ENCODE measurements at regions not wholly inside any gene's neighbourhood (a gene's known extent, or its start where the extent isn't known, plus 50 kb on each side); places are given as distances from the start of the nearest gene placed in this dataset.

DNA sequence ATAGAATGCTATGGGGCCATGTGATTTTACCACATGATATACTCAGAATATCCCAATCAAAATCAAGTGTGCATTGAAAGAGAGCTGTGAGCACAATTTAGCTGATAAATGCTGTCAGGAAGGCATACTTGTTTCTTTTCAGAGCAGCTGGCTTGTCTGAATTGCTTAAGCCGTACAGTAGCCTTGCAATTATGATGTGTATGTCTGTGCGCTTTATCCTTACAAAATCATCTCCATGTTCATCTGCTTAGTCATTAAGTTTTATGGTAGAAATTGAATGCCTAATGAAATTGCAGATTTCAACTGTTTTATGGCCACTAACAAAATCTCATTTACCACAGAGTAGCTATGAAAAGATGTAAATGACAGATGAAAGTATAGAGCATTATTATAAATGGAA is 346.0 kb upstream of the DLGAP1 start:
- TF ChIP-seq SMC3 (conservative IDR thresholded peaks at IDR 0.05; ENCODE audit: poor library complexity) (no peak), POLR2AphosphoS5 (IDR thresholded peaks at IDR 0.05) (no peak)
- Histone ChIP-seq H3K4me3 (ENCODE audit: low read length) (no peak overlapping the region), H3K27ac (ENCODE audit: low read length) (no peak overlapping the region), H3K9me3 (ENCODE audit: low read length) (no peaks in the 10 kb centered on the region), H3K27me3 (ENCODE audit: insufficient read depth, low read depth, low read length) (no peaks in the 10 kb centered on the region), H3K4me2 (ENCODE audit: low read length) (no peak overlapping the region), H2AFZ (ENCODE audit: low read depth, low read length) (no peak overlapping the region), H3F3A (ENCODE audit: insufficient read depth, low read length, poor library complexity, severe bottlenecking) (no peaks in the 10 kb centered on the region), H3K9ac (ENCODE audit: low read length) (no peak overlapping the region), H3K36me3 (ENCODE audit: insufficient read depth, low read length) (no peaks in the 10 kb centered on the region), H4K20me1 (ENCODE audit: insufficient read depth) (no peaks in the 10 kb centered on the region), H3K79me2 (replicated peaks; ENCODE audit: insufficient read depth, low read length) (no peaks in the 10 kb centered on the region), H3K9me2 (ENCODE audit: insufficient read depth, low read length) (no peaks in the 10 kb centered on the region)

DNA sequence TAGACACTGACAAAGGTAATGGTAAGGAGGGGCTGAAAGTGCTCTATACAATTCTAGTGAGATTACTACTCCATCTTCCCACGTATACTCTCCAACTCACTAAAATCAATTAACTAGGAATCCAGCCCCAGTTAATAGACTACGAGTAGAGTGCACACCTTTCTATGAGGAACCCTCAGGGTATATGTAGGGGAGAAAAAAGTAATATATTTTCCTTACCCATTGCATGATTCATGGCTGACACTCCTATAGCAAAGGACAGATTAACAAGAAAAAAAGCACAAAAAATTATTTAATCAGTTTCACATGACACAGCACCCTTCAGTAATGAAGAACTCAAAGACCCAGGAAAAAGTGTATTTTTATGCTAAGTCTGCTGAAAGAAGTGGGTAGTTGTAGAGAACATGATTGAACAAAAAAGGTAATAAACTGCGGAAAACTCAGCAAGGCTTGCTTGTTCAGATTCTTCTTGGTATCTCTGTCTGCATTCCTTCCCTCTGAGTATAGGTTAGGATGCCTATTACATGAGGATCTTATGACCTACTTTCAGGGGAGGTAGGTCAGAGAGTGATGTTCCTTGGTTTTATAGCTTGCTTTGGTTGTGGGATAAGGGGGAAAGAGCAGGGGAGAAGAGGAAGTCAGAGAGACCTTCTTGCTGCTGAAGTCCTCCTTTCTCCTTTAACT is 342.0 kb upstream of the DLGAP1 start:
- Histone ChIP-seq H4K20me1 (ENCODE audit: insufficient read depth) (no peaks in the 10 kb centered on the region), H3F3A (ENCODE audit: insufficient read depth, low read length, poor library complexity, severe bottlenecking) (no peaks in the 10 kb centered on the region), H3K79me2 (replicated peaks; ENCODE audit: insufficient read depth, low read length) (no peaks in the 10 kb centered on the region), H3K9me2 (ENCODE audit: insufficient read depth, low read length) (no peaks in the 10 kb centered on the region), H3K9ac (ENCODE audit: low read length) (no peak overlapping the region), H3K36me3 (ENCODE audit: insufficient read depth, low read length) (no peaks in the 10 kb centered on the region), H3K4me3 (ENCODE audit: low read length) (no peak overlapping the region), H2AFZ (ENCODE audit: low read depth, low read length) (no peak overlapping the region), H3K27me3 (ENCODE audit: insufficient read depth, low read depth, low read length) (no peaks in the 10 kb centered on the region), H3K27ac (ENCODE audit: low read length) (no peak overlapping the region), H3K4me2 (ENCODE audit: low read length) (no peak overlapping the region), H3K9me3 (ENCODE audit: low read length) (no peaks in the 10 kb centered on the region)
- no peak for TF ChIP-seq MXI1 (conservative IDR thresholded peaks at IDR 0.05; ENCODE audit: poor library complexity, severe bottlenecking)
- no peak for TF ChIP-seq TAF1 (IDR thresholded peaks at IDR 0.05; ENCODE audit: low read depth)
- TF ChIP-seq, protein P1, sequence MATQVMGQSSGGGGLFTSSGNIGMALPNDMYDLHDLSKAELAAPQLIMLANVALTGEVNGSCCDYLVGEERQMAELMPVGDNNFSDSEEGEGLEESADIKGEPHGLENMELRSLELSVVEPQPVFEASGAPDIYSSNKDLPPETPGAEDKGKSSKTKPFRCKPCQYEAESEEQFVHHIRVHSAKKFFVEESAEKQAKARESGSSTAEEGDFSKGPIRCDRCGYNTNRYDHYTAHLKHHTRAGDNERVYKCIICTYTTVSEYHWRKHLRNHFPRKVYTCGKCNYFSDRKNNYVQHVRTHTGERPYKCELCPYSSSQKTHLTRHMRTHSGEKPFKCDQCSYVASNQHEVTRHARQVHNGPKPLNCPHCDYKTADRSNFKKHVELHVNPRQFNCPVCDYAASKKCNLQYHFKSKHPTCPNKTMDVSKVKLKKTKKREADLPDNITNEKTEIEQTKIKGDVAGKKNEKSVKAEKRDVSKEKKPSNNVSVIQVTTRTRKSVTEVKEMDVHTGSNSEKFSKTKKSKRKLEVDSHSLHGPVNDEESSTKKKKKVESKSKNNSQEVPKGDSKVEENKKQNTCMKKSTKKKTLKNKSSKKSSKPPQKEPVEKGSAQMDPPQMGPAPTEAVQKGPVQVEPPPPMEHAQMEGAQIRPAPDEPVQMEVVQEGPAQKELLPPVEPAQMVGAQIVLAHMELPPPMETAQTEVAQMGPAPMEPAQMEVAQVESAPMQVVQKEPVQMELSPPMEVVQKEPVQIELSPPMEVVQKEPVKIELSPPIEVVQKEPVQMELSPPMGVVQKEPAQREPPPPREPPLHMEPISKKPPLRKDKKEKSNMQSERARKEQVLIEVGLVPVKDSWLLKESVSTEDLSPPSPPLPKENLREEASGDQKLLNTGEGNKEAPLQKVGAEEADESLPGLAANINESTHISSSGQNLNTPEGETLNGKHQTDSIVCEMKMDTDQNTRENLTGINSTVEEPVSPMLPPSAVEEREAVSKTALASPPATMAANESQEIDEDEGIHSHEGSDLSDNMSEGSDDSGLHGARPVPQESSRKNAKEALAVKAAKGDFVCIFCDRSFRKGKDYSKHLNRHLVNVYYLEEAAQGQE (IDR thresholded peaks at IDR 0.05; ENCODE audit: borderline replicate concordance) = no peak
- TF ChIP-seq RAD21 (conservative IDR thresholded peaks at IDR 0.05) = no peak

- H3K27me3 ChIP-seq (ENCODE audit: insufficient read depth, low read depth, low read length) = no peaks in the 10 kb centered on the region
- no peaks in the 10 kb centered on the region for H3F3A ChIP-seq (ENCODE audit: insufficient read depth, low read length, poor library complexity, severe bottlenecking)
- no peak for TF ChIP-seq SMC3 (conservative IDR thresholded peaks at IDR 0.05; ENCODE audit: poor library complexity)
- TF ChIP-seq, protein P2, sequence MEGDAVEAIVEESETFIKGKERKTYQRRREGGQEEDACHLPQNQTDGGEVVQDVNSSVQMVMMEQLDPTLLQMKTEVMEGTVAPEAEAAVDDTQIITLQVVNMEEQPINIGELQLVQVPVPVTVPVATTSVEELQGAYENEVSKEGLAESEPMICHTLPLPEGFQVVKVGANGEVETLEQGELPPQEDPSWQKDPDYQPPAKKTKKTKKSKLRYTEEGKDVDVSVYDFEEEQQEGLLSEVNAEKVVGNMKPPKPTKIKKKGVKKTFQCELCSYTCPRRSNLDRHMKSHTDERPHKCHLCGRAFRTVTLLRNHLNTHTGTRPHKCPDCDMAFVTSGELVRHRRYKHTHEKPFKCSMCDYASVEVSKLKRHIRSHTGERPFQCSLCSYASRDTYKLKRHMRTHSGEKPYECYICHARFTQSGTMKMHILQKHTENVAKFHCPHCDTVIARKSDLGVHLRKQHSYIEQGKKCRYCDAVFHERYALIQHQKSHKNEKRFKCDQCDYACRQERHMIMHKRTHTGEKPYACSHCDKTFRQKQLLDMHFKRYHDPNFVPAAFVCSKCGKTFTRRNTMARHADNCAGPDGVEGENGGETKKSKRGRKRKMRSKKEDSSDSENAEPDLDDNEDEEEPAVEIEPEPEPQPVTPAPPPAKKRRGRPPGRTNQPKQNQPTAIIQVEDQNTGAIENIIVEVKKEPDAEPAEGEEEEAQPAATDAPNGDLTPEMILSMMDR (IDR thresholded peaks at IDR 0.05; ENCODE audit: poor library complexity, severe bottlenecking) = no peak
- TF ChIP-seq, protein P1 (IDR thresholded peaks at IDR 0.05; ENCODE audit: borderline replicate concordance) = no peak
- no peak for TF ChIP-seq RAD21 (conservative IDR thresholded peaks at IDR 0.05)
- no peak for TF ChIP-seq EZH2 (IDR thresholded peaks at IDR 0.05; ENCODE audit: borderline replicate concordance, insufficient read depth, low read length, poor library complexity, severe bottlenecking)
- no peak for TF ChIP-seq MXI1 (conservative IDR thresholded peaks at IDR 0.05; ENCODE audit: poor library complexity, severe bottlenecking)
- TF ChIP-seq POLR2AphosphoS5 (IDR thresholded peaks at IDR 0.05) = no peak
- H3K9me2 ChIP-seq (ENCODE audit: insufficient read depth, low read length) = no peaks in the 10 kb centered on the region
- H3K36me3 ChIP-seq (ENCODE audit: insufficient read depth, low read length) = no peaks in the 10 kb centered on the region
- H2AFZ ChIP-seq (ENCODE audit: low read depth, low read length) = no peak overlapping the region
- no peak overlapping the region for H3K4me3 ChIP-seq (ENCODE audit: low read length)
- no peaks in the 10 kb centered on the region for H4K20me1 ChIP-seq (ENCODE audit: insufficient read depth)
- no peaks in the 10 kb centered on the region for H3K79me2 ChIP-seq (replicated peaks; ENCODE audit: insufficient read depth, low read length)
- H3K27ac ChIP-seq (ENCODE audit: low read length) = no peak overlapping the region
- H3K4me2 ChIP-seq (ENCODE audit: low read length) = no peak overlapping the region
- H3K9ac ChIP-seq (ENCODE audit: low read length) = no peak overlapping the region
- H3K9me3 ChIP-seq (ENCODE audit: low read length) = no peaks in the 10 kb centered on the region
These were observed 334.4 kb upstream of the DLGAP1 start for GRCh38 chr18:4789506-4789905.

All from neural cell (in vitro differentiated cells).